T-helper 17 cell (primary cell): ENCODE measurements at regions not wholly inside any gene's neighbourhood (a gene's known extent, or its start where the extent isn't known, plus 50 kb on each side); places are given as distances from the start of the nearest gene placed in this dataset.
"Not testable (repeated sequence)": the region's sequence is repeated elsewhere in the genome, so short reads cannot be mapped to it uniquely, and the experiment has no call there.

ENCODE experiments used
- ATAC-seq: fragments of 150-1000 bp; cut with Tn5 transposase; 2 replicates; pipeline ENCODE4 v1.10.0; 2021; ENCODE audit warnings: mild to moderate bottlenecking, moderate library complexity
- DNase-seq, 3 donors: peaks; one replicate each; pipeline versions ENCODE4 v3.0.0 to v3.0.0-alpha.2; 2020 to 2021
- H3K9me3 ChIP-seq: one replicate; pipeline ENCODE4 v1.7.0; 2013; ENCODE audit warnings: low read length, mild to moderate bottlenecking; ENCODE audit not compliant: control insufficient read depth, poor library complexity, severe bottlenecking
- H3K27ac Mint-ChIP-seq: one replicate; pipeline ENCODE4 v1.8.0; 2022; ENCODE audit warnings: mild to moderate bottlenecking, moderate library complexity, mixed read lengths
- H3K27me3 Mint-ChIP-seq: one replicate; pipeline ENCODE4 v1.8.0; 2022; ENCODE audit warnings: mixed read lengths
- H3K36me3 Mint-ChIP-seq: one replicate; pipeline ENCODE4 v1.8.0; 2022; ENCODE audit warnings: low read depth, mixed read lengths
- H3K4me1 Mint-ChIP-seq: one replicate; pipeline ENCODE4 v1.8.0; 2022; ENCODE audit warnings: mild to moderate bottlenecking, mixed read lengths
- H3K4me3 Mint-ChIP-seq: one replicate; pipeline ENCODE4 v1.8.0; 2022; ENCODE audit warnings: mild to moderate bottlenecking, moderate library complexity, mixed read lengths

GRCh38 chr2:160742667-160743066 lies 249.1 kb upstream of the RBMS1 start:
- no peak overlapping the region for H3K27ac Mint-ChIP-seq
- peaks cover 2% of the 10 kb centered on the region for H3K36me3 Mint-ChIP-seq
- no peaks in the 10 kb centered on the region for H3K9me3 ChIP-seq
- H3K4me3 Mint-ChIP-seq, result no peak overlapping the region
- H3K4me1 Mint-ChIP-seq, result no peaks in the 10 kb centered on the region
- DNase-seq, result no peak
- ATAC-seq, result no peak
- H3K27me3 Mint-ChIP-seq, result peaks cover 8% of the 10 kb centered on the region

DNA sequence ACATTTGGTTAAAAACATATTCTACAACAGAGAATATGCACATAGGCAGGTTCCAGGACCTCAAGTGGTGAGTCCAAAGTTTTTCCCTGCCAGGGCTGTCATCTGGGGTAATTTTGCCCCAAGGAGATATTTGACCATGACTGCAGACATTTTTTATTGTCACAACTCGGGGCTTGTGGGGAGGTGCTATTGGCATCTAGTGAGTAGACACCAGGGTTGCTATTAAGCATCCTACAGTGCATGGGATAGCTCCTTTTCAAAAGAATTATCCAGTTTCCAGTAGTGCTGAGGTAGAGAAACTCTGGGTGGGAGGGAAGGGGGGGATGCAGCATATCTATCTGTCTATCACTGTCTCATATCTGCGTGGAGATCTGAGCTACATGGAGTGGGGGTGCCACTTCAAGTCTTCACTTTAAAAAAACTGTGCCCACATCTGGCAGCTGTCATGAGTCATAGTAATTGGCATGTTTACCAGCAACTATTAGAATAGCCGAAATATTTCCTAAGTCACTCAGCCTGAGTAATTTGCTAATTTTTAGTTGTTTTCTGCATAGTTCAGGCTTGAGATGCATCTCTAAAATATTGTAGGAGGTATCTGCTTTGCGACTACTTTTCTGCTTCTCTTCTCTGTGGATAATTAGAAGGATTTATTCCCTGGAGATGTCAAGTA lies 254.0 kb upstream of the RBMS1 start:
- DNase-seq, result no peak
- Mint-ChIP-seq H3K4me3 (no peak overlapping the region), H3K4me1 (no peaks in the 10 kb centered on the region), H3K36me3 (peaks cover 2% of the 10 kb centered on the region), H3K27ac (no peak overlapping the region), H3K27me3 (no peaks in the 10 kb centered on the region)
- ATAC-seq, result no peak
- no peaks in the 10 kb centered on the region for H3K9me3 ChIP-seq

GRCh38 chr2:160751021-160751420 lies 257.4 kb upstream of the RBMS1 start:
- H3K27ac Mint-ChIP-seq, result no peak overlapping the region
- H3K4me1 Mint-ChIP-seq, result no peaks in the 10 kb centered on the region
- H3K36me3 Mint-ChIP-seq, result peaks cover 2% of the 10 kb centered on the region
- H3K27me3 Mint-ChIP-seq, result no peaks in the 10 kb centered on the region
- ATAC-seq (no peak), DNase-seq (no peak)
- no peaks in the 10 kb centered on the region for H3K9me3 ChIP-seq
- no peak overlapping the region for H3K4me3 Mint-ChIP-seq

GRCh38 chr2:160752475-160753330 lies 259.1 kb upstream of the RBMS1 start:
- Mint-ChIP-seq H3K4me1 (no peaks in the 10 kb centered on the region), H3K27me3 (no peaks in the 10 kb centered on the region), H3K36me3 (no peaks in the 10 kb centered on the region), H3K4me3 (no peak overlapping the region), H3K27ac (no peak overlapping the region)
- no peaks in the 10 kb centered on the region for H3K9me3 ChIP-seq
- ATAC-seq (no peak), DNase-seq (no peak)

- no peaks in the 10 kb centered on the region for H3K36me3 Mint-ChIP-seq
- no peak overlapping the region for H3K4me3 Mint-ChIP-seq
- ATAC-seq (no peak), DNase-seq (no peak)
- H3K27ac Mint-ChIP-seq, result no peak overlapping the region
- no peaks in the 10 kb centered on the region for H3K27me3 Mint-ChIP-seq
- no peaks in the 10 kb centered on the region for H3K4me1 Mint-ChIP-seq
- no peaks in the 10 kb centered on the region for H3K9me3 ChIP-seq
Observed at GRCh38 chr2:160753331-160753654, 259.7 kb upstream of the RBMS1 start.

GRCh38 chr2:160753960-160754359 lies 260.4 kb upstream of the RBMS1 start:
- no peaks in the 10 kb centered on the region for H3K9me3 ChIP-seq
- Mint-ChIP-seq H3K27ac (no peak overlapping the region), H3K36me3 (no peaks in the 10 kb centered on the region), H3K4me1 (no peaks in the 10 kb centered on the region), H3K4me3 (no peak overlapping the region), H3K27me3 (no peaks in the 10 kb centered on the region)
- ATAC-seq (no peak), DNase-seq (no peak)

GRCh38 chr2:160756481-160756880 lies 262.9 kb upstream of the RBMS1 start:
- H3K36me3 Mint-ChIP-seq, result peaks cover under 1% of the 10 kb centered on the region
- no peak for DNase-seq
- no peaks in the 10 kb centered on the region for H3K4me1 Mint-ChIP-seq
- no peak overlapping the region for H3K4me3 Mint-ChIP-seq
- no peak for ATAC-seq
- no peak overlapping the region for H3K27ac Mint-ChIP-seq
- H3K9me3 ChIP-seq, result no peaks in the 10 kb centered on the region
- H3K27me3 Mint-ChIP-seq, result no peaks in the 10 kb centered on the region

- not testable (repeated sequence) for ATAC-seq, H3K9me3 ChIP-seq, H3K27ac Mint-ChIP-seq, H3K36me3 Mint-ChIP-seq, H3K4me3 Mint-ChIP-seq, DNase-seq, H3K4me1 Mint-ChIP-seq, H3K27me3 Mint-ChIP-seq
Observed at GRCh38 chr2:160762493-160763128, 269.0 kb upstream of the RBMS1 start.

DNA sequence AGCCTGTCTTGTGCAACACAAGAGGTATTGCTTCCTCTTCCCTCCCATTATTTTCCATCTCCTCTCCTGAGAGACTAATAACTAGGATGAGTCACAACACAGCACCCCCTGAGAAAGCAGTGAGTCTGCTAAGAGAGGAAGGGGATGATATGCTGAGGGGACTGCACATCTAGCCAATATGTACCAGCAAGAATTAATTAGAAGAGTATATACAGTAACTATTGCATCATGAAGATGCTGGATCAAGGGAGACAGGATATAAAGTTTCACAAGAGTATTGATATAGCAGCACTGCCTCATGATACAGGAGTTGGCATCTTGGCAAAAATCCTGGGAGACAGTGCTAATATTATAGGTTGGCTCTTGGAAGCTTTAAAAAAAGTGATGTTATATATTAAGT lies 289.9 kb upstream of the RBMS1 start:
- no peaks in the 10 kb centered on the region for H3K36me3 Mint-ChIP-seq
- H3K9me3 ChIP-seq, result peaks cover 3% of the 10 kb centered on the region
- no peak overlapping the region for H3K27ac Mint-ChIP-seq
- H3K4me3 Mint-ChIP-seq, result no peak overlapping the region
- no peaks in the 10 kb centered on the region for H3K4me1 Mint-ChIP-seq
- no peak for ATAC-seq
- no peak for DNase-seq
- H3K27me3 Mint-ChIP-seq, result no peaks in the 10 kb centered on the region

DNA sequence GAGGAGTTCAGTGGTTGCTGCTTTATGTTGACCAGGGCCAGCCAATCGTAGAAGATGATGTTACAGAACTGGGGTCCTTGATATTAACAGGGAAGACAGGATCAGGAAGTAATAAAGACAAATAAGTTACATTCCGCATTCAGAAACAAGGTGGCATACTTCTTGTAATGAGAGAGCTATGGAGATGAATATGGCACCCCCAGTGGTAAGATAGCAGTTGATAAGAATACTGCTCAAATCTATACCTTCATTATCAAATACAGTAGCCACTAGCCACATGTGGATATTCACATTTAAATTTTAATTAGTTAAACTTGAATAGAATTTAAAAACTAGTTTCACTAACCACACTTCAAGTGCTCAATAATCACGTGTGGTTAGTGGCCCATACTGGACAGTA lies 290.4 kb upstream of the RBMS1 start:
- peaks cover under 1% of the 10 kb centered on the region for H3K9me3 ChIP-seq
- Mint-ChIP-seq H3K4me1 (no peaks in the 10 kb centered on the region), H3K36me3 (no peaks in the 10 kb centered on the region), H3K4me3 (no peak overlapping the region), H3K27me3 (no peaks in the 10 kb centered on the region), H3K27ac (no peak overlapping the region)
- DNase-seq (no peak), ATAC-seq (no peak)

GRCh38 chr2:160790738-160791137 lies 297.1 kb upstream of the RBMS1 start:
- Mint-ChIP-seq H3K27ac (no peak overlapping the region), H3K4me3 (no peak overlapping the region), H3K36me3 (no peaks in the 10 kb centered on the region), H3K27me3 (no peaks in the 10 kb centered on the region), H3K4me1 (peaks cover 3% of the 10 kb centered on the region)
- H3K9me3 ChIP-seq, result no peaks in the 10 kb centered on the region
- no peak for DNase-seq
- no peak for ATAC-seq

GRCh38 chr2:160791884-160792283 lies 298.3 kb upstream of the RBMS1 start:
- Mint-ChIP-seq H3K27me3 (no peaks in the 10 kb centered on the region), H3K4me3 (no peak overlapping the region), H3K27ac (no peak overlapping the region), H3K4me1 (peaks cover 3% of the 10 kb centered on the region), H3K36me3 (no peaks in the 10 kb centered on the region)
- no peak for DNase-seq
- ATAC-seq, result no peak
- H3K9me3 ChIP-seq, result no peaks in the 10 kb centered on the region

DNA sequence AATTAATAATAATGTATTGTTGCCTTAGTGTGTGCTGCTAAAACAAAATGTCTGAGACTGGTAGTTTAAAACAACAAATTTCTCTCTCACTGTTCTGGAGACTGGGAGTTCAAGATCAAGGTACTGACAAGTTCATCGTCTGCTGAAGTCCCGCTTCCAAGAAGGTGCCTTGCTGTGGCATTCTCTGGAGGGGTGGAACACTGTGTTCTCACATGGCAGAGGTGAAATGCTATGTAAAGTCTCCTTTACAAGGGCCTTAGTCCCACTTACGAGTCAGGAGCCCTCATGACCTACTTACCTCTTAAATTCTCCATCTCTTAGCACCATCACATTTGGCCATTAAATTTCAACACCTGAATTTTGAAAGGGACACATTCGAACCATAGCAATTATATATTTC lies 299.2 kb upstream of the RBMS1 start:
- H3K9me3 ChIP-seq, result no peaks in the 10 kb centered on the region

More for the DNA sequence above, 299.2 kb upstream of the RBMS1 start:
- Mint-ChIP-seq H3K27me3 (no peaks in the 10 kb centered on the region), H3K4me3 (no peak overlapping the region), H3K36me3 (no peaks in the 10 kb centered on the region), H3K4me1 (peaks cover 3% of the 10 kb centered on the region), H3K27ac (no peak overlapping the region)
- ATAC-seq, result no peak
- DNase-seq, result no peak
